ENCODE measurements at regions not wholly inside any gene's neighbourhood (a gene's known extent, or its start where the extent isn't known, plus 50 kb on each side); places are given as distances from the start of the nearest gene placed in this dataset.
"Not testable (repeated sequence)": the region's sequence is repeated elsewhere in the genome, so short reads cannot be mapped to it uniquely, and the experiment has no call there.

DNA sequence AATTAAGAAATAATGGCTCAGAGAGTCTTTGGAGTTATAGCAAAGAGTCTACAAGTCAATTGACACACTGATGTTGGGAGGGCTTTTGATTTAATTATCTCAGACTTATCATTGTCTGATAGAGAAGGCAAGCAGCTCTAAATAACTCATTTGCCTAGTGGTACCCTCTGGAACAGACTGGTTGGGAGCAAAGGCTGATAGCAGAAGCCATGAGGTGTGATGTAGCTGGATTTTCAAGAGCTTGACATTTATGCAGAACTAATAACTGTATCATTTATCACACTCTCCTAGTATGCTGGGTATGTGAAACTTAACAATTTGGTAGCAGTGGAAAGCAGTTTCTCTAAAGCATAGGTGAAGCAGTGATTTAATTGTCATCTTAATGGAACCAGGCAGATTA, 380.6 kb downstream of the TENT5A start:
- no peaks in the 10 kb centered on the region for H3K9me3 ChIP-seq (ENCODE audit: low read depth, low read length, poor library complexity, severe bottlenecking)
- H3K27me3 ChIP-seq (replicated peaks; ENCODE audit: insufficient read depth, low read depth, low read length, poor library complexity) = no peaks in the 10 kb centered on the region
- no peak for DNase-seq (ENCODE audit: low spot score)
- H3K27ac ChIP-seq (ENCODE audit: low read depth, low read length, poor library complexity, severe bottlenecking) = no peak overlapping the region
- ChIA-PET CTCF (no interaction called here), POLR2A (ENCODE audit: low non-redundant PET) (no interaction called here)
- no peaks in the 10 kb centered on the region for H3K4me1 ChIP-seq (ENCODE audit: insufficient read depth, low read length, poor library complexity, severe bottlenecking)
- no TSS peak for BruUV-seq (replicated peaks)
- intact Hi-C loops (cut with micrococcal nuclease; ENCODE audit: unreplicated experiment) = no loop called here
- no peaks in the 10 kb centered on the region for H3K36me3 ChIP-seq (ENCODE audit: insufficient read depth, low read length, poor library complexity, severe bottlenecking)
- TF ChIP-seq CTCF (conservative IDR thresholded peaks at IDR 0.05; ENCODE audit: low read depth, low read length) = no peak
- no peak for TF ChIP-seq EZH2 (IDR thresholded peaks at IDR 0.05; ENCODE audit: borderline replicate concordance, low read depth, low read length, poor library complexity, severe bottlenecking)
- no peak overlapping the region for H3K4me3 ChIP-seq (ENCODE audit: low read depth, low read length, poor library complexity, severe bottlenecking)

- no peaks in the 10 kb centered on the region for H3K4me1 ChIP-seq (ENCODE audit: insufficient read depth, low read length, poor library complexity, severe bottlenecking)
- no peaks in the 10 kb centered on the region for H3K9me3 ChIP-seq (ENCODE audit: low read depth, low read length, poor library complexity, severe bottlenecking)
- H3K36me3 ChIP-seq (ENCODE audit: insufficient read depth, low read length, poor library complexity, severe bottlenecking) = no peaks in the 10 kb centered on the region
- BruUV-seq (replicated peaks) = no TSS peak
- no peak overlapping the region for H3K27ac ChIP-seq (ENCODE audit: low read depth, low read length, poor library complexity, severe bottlenecking)
- H3K27me3 ChIP-seq (replicated peaks; ENCODE audit: insufficient read depth, low read depth, low read length, poor library complexity) = no peaks in the 10 kb centered on the region
- ChIA-PET CTCF (no interaction called here), POLR2A (ENCODE audit: low non-redundant PET) (no interaction called here)
- TF ChIP-seq EZH2 (IDR thresholded peaks at IDR 0.05; ENCODE audit: borderline replicate concordance, low read depth, low read length, poor library complexity, severe bottlenecking) (no peak), CTCF (conservative IDR thresholded peaks at IDR 0.05; ENCODE audit: low read depth, low read length) (no peak)
- H3K4me3 ChIP-seq (ENCODE audit: low read depth, low read length, poor library complexity, severe bottlenecking) = no peak overlapping the region
- intact Hi-C loops (cut with micrococcal nuclease; ENCODE audit: unreplicated experiment) = no loop called here
- DNase-seq (ENCODE audit: low spot score) = no peak
Measured at GRCh38 chr6:81366972-81367371, 385.5 kb downstream of the TENT5A start.

- CTCF ChIA-PET = no interaction called here
- TF ChIP-seq EZH2 (IDR thresholded peaks at IDR 0.05; ENCODE audit: borderline replicate concordance, low read depth, low read length, poor library complexity, severe bottlenecking) = no peak
- intact Hi-C loops (cut with micrococcal nuclease; ENCODE audit: unreplicated experiment) = no loop called here
- Histone ChIP-seq H3K27me3 (replicated peaks; ENCODE audit: insufficient read depth, low read depth, low read length, poor library complexity) (no peaks in the 10 kb centered on the region), H3K27ac (ENCODE audit: low read depth, low read length, poor library complexity, severe bottlenecking) (no peak overlapping the region), H3K9me3 (ENCODE audit: low read depth, low read length, poor library complexity, severe bottlenecking) (no peaks in the 10 kb centered on the region), H3K4me3 (ENCODE audit: low read depth, low read length, poor library complexity, severe bottlenecking) (no peak overlapping the region), H3K4me1 (ENCODE audit: insufficient read depth, low read length, poor library complexity, severe bottlenecking) (no peaks in the 10 kb centered on the region), H3K36me3 (ENCODE audit: insufficient read depth, low read length, poor library complexity, severe bottlenecking) (no peaks in the 10 kb centered on the region)
- POLR2A ChIA-PET (ENCODE audit: low non-redundant PET) = interaction anchor here (0.6 kb wide), 1 partner anchor 309 kb away, joined by 3 read pairs; no protein-coding TSS in a partner anchor
- DNase-seq (ENCODE audit: low spot score) = no peak
- no TSS peak for BruUV-seq (replicated peaks)
Measured at GRCh38 chr6:81362246-81362645, 390.2 kb downstream of the TENT5A start.

DNA sequence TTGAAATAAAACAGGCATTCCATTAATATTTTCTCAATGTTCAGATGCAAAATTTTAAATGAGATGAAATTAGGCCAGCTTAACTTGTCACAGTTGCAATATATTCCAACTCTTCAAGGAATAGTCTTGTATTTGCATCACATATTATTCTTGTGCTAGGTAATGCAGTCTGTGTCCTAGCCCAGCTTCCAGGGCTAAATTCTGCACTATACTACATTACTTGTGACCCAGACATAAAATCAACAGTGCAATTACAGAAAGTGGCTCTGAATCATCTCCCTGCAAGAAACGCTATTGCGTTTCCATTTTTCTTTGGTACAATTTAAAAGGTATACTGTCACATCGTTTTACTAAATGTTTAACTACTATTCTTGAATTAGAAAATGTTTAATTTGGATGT, 399.2 kb downstream of the TENT5A start:
- BruUV-seq (replicated peaks) = no TSS peak
- Histone ChIP-seq H3K4me1 (ENCODE audit: insufficient read depth, low read length, poor library complexity, severe bottlenecking) (no peaks in the 10 kb centered on the region), H3K27ac (ENCODE audit: low read depth, low read length, poor library complexity, severe bottlenecking) (no peak overlapping the region), H3K36me3 (ENCODE audit: insufficient read depth, low read length, poor library complexity, severe bottlenecking) (no peaks in the 10 kb centered on the region), H3K27me3 (replicated peaks; ENCODE audit: insufficient read depth, low read depth, low read length, poor library complexity) (no peaks in the 10 kb centered on the region), H3K9me3 (ENCODE audit: low read depth, low read length, poor library complexity, severe bottlenecking) (no peaks in the 10 kb centered on the region), H3K4me3 (ENCODE audit: low read depth, low read length, poor library complexity, severe bottlenecking) (no peak overlapping the region)
- ChIA-PET POLR2A (ENCODE audit: low non-redundant PET) (no interaction called here), CTCF (no interaction called here)
- intact Hi-C loops (cut with micrococcal nuclease; ENCODE audit: unreplicated experiment) = no loop called here
- TF ChIP-seq CTCF (conservative IDR thresholded peaks at IDR 0.05; ENCODE audit: low read depth, low read length) = no peak
- no peak for TF ChIP-seq EZH2 (IDR thresholded peaks at IDR 0.05; ENCODE audit: borderline replicate concordance, low read depth, low read length, poor library complexity, severe bottlenecking)
- no peak for DNase-seq (ENCODE audit: low spot score)

GRCh38 chr6:81344026-81344425, 408.5 kb downstream of the TENT5A start:
- POLR2A ChIA-PET (ENCODE audit: low non-redundant PET); H3K27ac ChIP-seq (ENCODE audit: low read depth, low read length, poor library complexity, severe bottlenecking); H3K27me3 ChIP-seq (replicated peaks; ENCODE audit: insufficient read depth, low read depth, low read length, poor library complexity); DNase-seq (ENCODE audit: low spot score); H3K4me1 ChIP-seq (ENCODE audit: insufficient read depth, low read length, poor library complexity, severe bottlenecking); CTCF ChIA-PET; H3K36me3 ChIP-seq (ENCODE audit: insufficient read depth, low read length, poor library complexity, severe bottlenecking); intact Hi-C loops (cut with micrococcal nuclease; ENCODE audit: unreplicated experiment); H3K4me3 ChIP-seq (ENCODE audit: low read depth, low read length, poor library complexity, severe bottlenecking); BruUV-seq (replicated peaks); H3K9me3 ChIP-seq (ENCODE audit: low read depth, low read length, poor library complexity, severe bottlenecking): not testable (repeated sequence)
